ENCODE measurements at regions not wholly inside any gene's neighbourhood (a gene's known extent, or its start where the extent isn't known, plus 50 kb on each side); places are given as distances from the start of the nearest gene placed in this dataset.

- H3K36me3 ChIP-seq (ENCODE audit: control insufficient read depth in 2 of 2, extremely low read depth in 1 of 2, insufficient read depth in 2 of 2, low read length in 2 of 2) = no peaks in the 10 kb centered on the region
- H3K27ac ChIP-seq (ENCODE audit: control insufficient read depth, insufficient read depth, low read length) = no peak overlapping the region
- no peaks in the 10 kb centered on the region for H4K20me1 ChIP-seq (ENCODE audit: control insufficient read depth, extremely low read depth, insufficient read depth, low read length)
- DNase-seq (ENCODE audit: low read depth, low spot score) = no peak
- H2AFZ ChIP-seq (ENCODE audit: control insufficient read depth, low read length) = no peak overlapping the region
- H3K4me1 ChIP-seq (ENCODE audit: control insufficient read depth, extremely low read depth, insufficient read depth, low read length) = no peaks in the 10 kb centered on the region
- H3K79me2 ChIP-seq (ENCODE audit: control insufficient read depth, insufficient read depth, low read length) = no peaks in the 10 kb centered on the region
- TF ChIP-seq, protein P1, sequence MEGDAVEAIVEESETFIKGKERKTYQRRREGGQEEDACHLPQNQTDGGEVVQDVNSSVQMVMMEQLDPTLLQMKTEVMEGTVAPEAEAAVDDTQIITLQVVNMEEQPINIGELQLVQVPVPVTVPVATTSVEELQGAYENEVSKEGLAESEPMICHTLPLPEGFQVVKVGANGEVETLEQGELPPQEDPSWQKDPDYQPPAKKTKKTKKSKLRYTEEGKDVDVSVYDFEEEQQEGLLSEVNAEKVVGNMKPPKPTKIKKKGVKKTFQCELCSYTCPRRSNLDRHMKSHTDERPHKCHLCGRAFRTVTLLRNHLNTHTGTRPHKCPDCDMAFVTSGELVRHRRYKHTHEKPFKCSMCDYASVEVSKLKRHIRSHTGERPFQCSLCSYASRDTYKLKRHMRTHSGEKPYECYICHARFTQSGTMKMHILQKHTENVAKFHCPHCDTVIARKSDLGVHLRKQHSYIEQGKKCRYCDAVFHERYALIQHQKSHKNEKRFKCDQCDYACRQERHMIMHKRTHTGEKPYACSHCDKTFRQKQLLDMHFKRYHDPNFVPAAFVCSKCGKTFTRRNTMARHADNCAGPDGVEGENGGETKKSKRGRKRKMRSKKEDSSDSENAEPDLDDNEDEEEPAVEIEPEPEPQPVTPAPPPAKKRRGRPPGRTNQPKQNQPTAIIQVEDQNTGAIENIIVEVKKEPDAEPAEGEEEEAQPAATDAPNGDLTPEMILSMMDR (optimal IDR thresholded peaks at IDR 0.05 in 1 of 3, IDR thresholded peaks at IDR 0.05 in 1 of 3, conservative IDR thresholded peaks at IDR 0.05 in 1 of 3; ENCODE audit: extremely low read depth in 1 of 3, insufficient read depth in 2 of 3, low read length in 3 of 3) = no peak
- no peak for TF ChIP-seq EZH2 (IDR thresholded peaks at IDR 0.05; ENCODE audit: low read length)
- no peaks in the 10 kb centered on the region for H3K9me1 ChIP-seq (ENCODE audit: control insufficient read depth, extremely low read depth, insufficient read depth, low read length)
- no peak overlapping the region for H3K4me3 ChIP-seq (ENCODE audit: control insufficient read depth in 2 of 3, extremely low read depth in 1 of 3, insufficient read depth in 2 of 3, low read depth in 1 of 3, low read length in 3 of 3)
- FAIRE-seq = no peak
- H3K4me2 ChIP-seq (ENCODE audit: control insufficient read depth, extremely low read depth, insufficient read depth, low read depth, low read length) = no peak overlapping the region
- H3K9me3 ChIP-seq (ENCODE audit: control insufficient read depth, low read depth, low read length) = no peaks in the 10 kb centered on the region
- H3K9ac ChIP-seq (ENCODE audit: control insufficient read depth, extremely low read depth, insufficient read depth, low read length) = no peak overlapping the region
- dilution Hi-C loops (cut with MboI; ENCODE audit: extremely low pct_ligation_motif_present, low sequenced_read_pairs) = no loop called here
- H3K27me3 ChIP-seq (ENCODE audit: control insufficient read depth, extremely low read depth, insufficient read depth, low read length) = no peaks in the 10 kb centered on the region
Measured at GRCh38 chr7:10360050-10360449, 613.6 kb upstream of the PHF14 start.

GRCh38 chr7:10401793-10402192 lies 571.9 kb upstream of the PHF14 start:
- no peaks in the 10 kb centered on the region for H3K79me2 ChIP-seq (ENCODE audit: control insufficient read depth, insufficient read depth, low read length)
- dilution Hi-C loops (cut with MboI; ENCODE audit: extremely low pct_ligation_motif_present, low sequenced_read_pairs) = no loop called here
- no peak for FAIRE-seq

More at GRCh38 chr7:10401793-10402192, 571.9 kb upstream of the PHF14 start:
- Histone ChIP-seq H3K4me1 (ENCODE audit: control insufficient read depth, extremely low read depth, insufficient read depth, low read length) (no peaks in the 10 kb centered on the region), H3K9me3 (ENCODE audit: control insufficient read depth, low read depth, low read length) (no peaks in the 10 kb centered on the region), H2AFZ (ENCODE audit: control insufficient read depth, low read length) (no peak overlapping the region), H3K27me3 (ENCODE audit: control insufficient read depth, extremely low read depth, insufficient read depth, low read length) (no peaks in the 10 kb centered on the region), H3K4me3 (ENCODE audit: control insufficient read depth in 2 of 3, extremely low read depth in 1 of 3, insufficient read depth in 2 of 3, low read depth in 1 of 3, low read length in 3 of 3) (no peak overlapping the region), H3K9ac (ENCODE audit: control insufficient read depth, extremely low read depth, insufficient read depth, low read length) (no peak overlapping the region), H3K4me2 (ENCODE audit: control insufficient read depth, extremely low read depth, insufficient read depth, low read depth, low read length) (no peak overlapping the region), H3K36me3 (ENCODE audit: control insufficient read depth in 2 of 2, extremely low read depth in 1 of 2, insufficient read depth in 2 of 2, low read length in 2 of 2) (no peaks in the 10 kb centered on the region), H4K20me1 (ENCODE audit: control insufficient read depth, extremely low read depth, insufficient read depth, low read length) (no peaks in the 10 kb centered on the region), H3K27ac (ENCODE audit: control insufficient read depth, insufficient read depth, low read length) (no peak overlapping the region), H3K9me1 (ENCODE audit: control insufficient read depth, extremely low read depth, insufficient read depth, low read length) (no peaks in the 10 kb centered on the region)
- no peak for DNase-seq (ENCODE audit: low read depth, low spot score)
- TF ChIP-seq, protein P1 (optimal IDR thresholded peaks at IDR 0.05 in 1 of 3, IDR thresholded peaks at IDR 0.05 in 1 of 3, conservative IDR thresholded peaks at IDR 0.05 in 1 of 3; ENCODE audit: extremely low read depth in 1 of 3, insufficient read depth in 2 of 3, low read length in 3 of 3) = no peak
- no peak for TF ChIP-seq EZH2 (IDR thresholded peaks at IDR 0.05; ENCODE audit: low read length)

All from keratinocyte (primary cell).